HG02943 (cell line): ENCODE measurements at regions not wholly inside any gene's neighbourhood (a gene's known extent, or its start where the extent isn't known, plus 50 kb on each side); places are given as distances from the start of the nearest gene placed in this dataset.

ENCODE experiments used
- ATAC-seq: cut with Tn5 transposase; IDR thresholded peaks from one replicate; pipeline ENCODE4 v1.9.1; 2021; ENCODE audit warnings: mild to moderate bottlenecking, low read depth, moderate library complexity; ENCODE audit not compliant: unreplicated experiment

GRCh38 chr20:6882561-6883291, 115.2 kb downstream of the BMP2 start:
- no peak for ATAC-seq

GRCh38 chr20:6884114-6884513, 116.6 kb downstream of the BMP2 start:
- ATAC-seq = no peak

- ATAC-seq = no peak
Measured at GRCh38 chr20:6886065-6886729, 118.7 kb downstream of the BMP2 start.

GRCh38 chr20:6887966-6888365, 120.5 kb downstream of the BMP2 start:
- ATAC-seq = no peak

- ATAC-seq = no peak
Measured at GRCh38 chr20:6888736-6889395, 121.4 kb downstream of the BMP2 start.

- no peak for ATAC-seq
Measured at GRCh38 chr20:6892724-6893123, 125.2 kb downstream of the BMP2 start.

GRCh38 chr20:6898928-6899327, 131.4 kb downstream of the BMP2 start:
- ATAC-seq = no peak

- ATAC-seq = no peak
Measured at GRCh38 chr20:6906871-6907270, 139.4 kb downstream of the BMP2 start.

GRCh38 chr20:6908673-6909072, 141.2 kb downstream of the BMP2 start:
- no peak for ATAC-seq

GRCh38 chr20:6909608-6910007, 142.1 kb downstream of the BMP2 start:
- ATAC-seq = no peak

GRCh38 chr20:6914986-6915385, 147.5 kb downstream of the BMP2 start:
- ATAC-seq = no peak

- ATAC-seq = no peak
Measured at GRCh38 chr20:6916938-6917337, 149.5 kb downstream of the BMP2 start.

- no peak for ATAC-seq
Measured at GRCh38 chr20:6919792-6920468, 152.4 kb downstream of the BMP2 start.

GRCh38 chr20:6920991-6921613, 153.6 kb downstream of the BMP2 start:
- no peak for ATAC-seq

GRCh38 chr20:6921717-6922386, 154.4 kb downstream of the BMP2 start:
- ATAC-seq = no peak

GRCh38 chr20:6924681-6925080, 157.2 kb downstream of the BMP2 start:
- no peak for ATAC-seq

GRCh38 chr20:6925744-6926278, 158.3 kb downstream of the BMP2 start:
- no peak for ATAC-seq

GRCh38 chr20:6940048-6940447, 172.6 kb downstream of the BMP2 start:
- no peak for ATAC-seq

GRCh38 chr20:6940876-6941275, 173.4 kb downstream of the BMP2 start:
- no peak for ATAC-seq

GRCh38 chr20:6941571-6941970, 174.1 kb downstream of the BMP2 start:
- no peak for ATAC-seq
